AML-193 (cell line): ENCODE measurements at regions not wholly inside any gene's neighbourhood (a gene's known extent, or its start where the extent isn't known, plus 50 kb on each side); places are given as distances from the start of the nearest gene placed in this dataset.

Experiments
- DNase-seq, 2 experiments: peaks; one replicate each; lab custom pipeline; 2025; lab: John Stamatoyannopoulos, UW

GRCh38 chr11:103530257-103530656, 421.0 kb downstream of the DYNC2H1 start:
- DNase-seq = no peak

DNA sequence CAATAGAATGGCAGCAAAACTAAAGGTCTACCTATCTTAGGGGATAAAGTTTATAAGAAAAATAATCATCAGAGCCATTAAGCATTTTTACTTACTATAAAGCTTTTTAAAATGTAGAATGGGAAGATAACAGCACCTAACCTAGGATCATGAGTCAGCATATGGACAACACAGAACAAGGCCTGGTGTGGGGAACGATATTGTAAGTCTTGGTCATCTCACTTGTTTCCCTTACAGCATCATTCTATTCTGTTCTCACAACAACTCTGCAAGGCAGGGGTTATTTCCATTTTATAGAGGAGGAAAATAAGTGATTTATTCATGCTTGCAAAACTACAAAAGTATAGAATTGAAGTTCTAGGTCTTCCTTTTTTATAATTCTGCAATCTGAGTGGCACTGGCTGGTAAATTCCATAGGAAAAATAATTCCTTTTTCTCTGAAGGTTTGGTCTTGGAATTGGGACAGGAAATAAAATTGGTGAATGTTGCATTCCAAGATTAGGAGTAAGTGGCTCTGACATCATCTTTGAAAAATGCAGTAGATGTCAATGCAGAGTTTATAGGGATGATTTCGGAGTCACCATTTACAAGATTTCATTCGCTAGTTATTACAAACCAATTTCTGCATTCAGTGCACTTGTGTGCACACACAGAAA, 423.0 kb downstream of the DYNC2H1 start:
- no peak for DNase-seq

- DNase-seq = no peak
Observed at GRCh38 chr11:103534191-103534590, 425.0 kb downstream of the DYNC2H1 start.

- no peak for DNase-seq
Observed at GRCh38 chr11:103534959-103535358, 425.7 kb downstream of the DYNC2H1 start.

DNA sequence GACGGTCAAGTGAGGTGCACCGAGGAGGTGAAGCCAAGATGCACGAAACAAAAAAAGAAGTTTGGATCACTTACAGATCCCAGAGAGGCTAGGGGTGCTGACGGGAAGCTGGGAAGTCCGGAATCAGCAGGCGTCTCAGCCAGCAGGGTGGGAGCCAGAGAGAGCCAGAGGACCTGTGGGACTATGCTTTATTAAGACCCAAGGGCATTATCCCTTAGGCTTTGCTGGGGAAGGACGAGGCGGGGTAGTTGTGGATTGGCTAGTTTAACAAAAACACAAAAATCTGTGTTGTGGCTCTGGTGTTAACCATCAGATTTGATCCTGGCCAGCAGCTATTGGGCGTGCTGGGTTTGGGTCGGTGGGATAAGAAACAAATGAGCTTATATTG, 427.1 kb downstream of the DYNC2H1 start:
- no peak for DNase-seq

- DNase-seq = peak in 1 of 2 experiments; percentile 44
Observed at GRCh38 chr11:103537904-103538502, 428.8 kb downstream of the DYNC2H1 start.

DNA sequence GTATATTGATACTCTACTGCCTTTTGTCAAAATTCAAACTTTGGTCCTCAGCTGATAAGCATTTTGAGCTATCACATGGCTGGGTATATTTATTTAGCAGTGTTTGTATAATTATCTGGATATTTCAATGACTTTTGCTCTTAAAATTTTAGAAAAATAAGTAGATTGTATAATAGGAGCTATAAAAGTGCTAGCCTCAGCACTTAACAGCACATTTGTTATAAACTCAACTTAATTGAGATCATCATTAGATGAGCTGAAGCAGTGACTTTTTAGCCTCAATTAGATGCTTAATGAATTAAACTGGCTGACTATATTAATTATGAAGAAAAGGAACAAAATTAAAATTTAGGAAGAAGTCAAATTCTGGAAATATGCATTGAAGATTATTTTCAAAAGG, 429.9 kb downstream of the DYNC2H1 start:
- no peak for DNase-seq

DNA sequence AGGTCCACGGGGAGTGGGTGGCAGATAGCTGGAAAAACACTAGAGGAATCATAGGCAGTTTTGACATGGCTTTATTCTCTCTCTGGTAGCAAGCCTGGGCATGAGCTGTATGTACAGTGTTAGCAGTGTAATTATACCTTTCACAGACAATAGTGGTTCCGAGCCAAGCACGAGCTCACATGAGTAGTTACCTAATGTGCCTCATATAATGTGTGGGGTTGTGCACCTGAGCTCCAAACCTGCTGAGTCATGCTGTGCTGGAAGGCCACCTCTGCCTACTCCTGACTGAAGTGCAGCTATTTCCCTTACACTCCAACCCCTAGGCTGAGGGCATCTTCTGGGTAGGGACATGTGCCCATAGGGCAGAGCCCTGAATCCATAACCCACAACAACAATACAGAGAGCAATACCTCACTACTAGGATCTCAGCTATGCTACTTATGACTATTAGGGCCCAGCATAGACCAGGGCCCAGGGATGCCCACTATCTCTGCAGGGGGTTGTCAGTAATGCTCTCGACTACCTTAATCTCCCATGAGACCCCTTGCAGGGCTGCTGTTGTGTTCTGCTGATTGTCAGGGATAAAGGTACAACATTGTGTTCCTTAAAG, 432.1 kb downstream of the DYNC2H1 start:
- no peak for DNase-seq

- no peak for DNase-seq
Observed at GRCh38 chr11:103542851-103543250, 433.6 kb downstream of the DYNC2H1 start.

DNA sequence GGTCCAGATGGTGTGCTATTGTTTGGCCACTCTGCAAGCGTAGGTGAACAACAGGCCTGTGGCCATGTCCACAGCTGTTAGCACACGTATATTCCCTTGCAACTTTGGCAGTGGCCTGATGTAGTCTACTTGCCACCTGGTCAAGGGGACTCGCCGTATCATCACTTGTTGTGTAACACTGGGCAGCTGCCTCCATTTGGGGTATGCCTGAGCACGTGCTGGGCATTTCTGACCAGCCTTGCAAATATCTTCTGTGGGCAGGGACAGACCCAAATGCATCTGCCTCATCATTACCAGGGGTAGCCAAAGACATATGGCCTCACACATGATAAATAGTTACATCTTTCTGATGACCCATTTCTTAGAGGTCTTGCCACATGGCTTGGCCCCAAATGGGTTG, 434.2 kb downstream of the DYNC2H1 start:
- DNase-seq = no peak

DNA sequence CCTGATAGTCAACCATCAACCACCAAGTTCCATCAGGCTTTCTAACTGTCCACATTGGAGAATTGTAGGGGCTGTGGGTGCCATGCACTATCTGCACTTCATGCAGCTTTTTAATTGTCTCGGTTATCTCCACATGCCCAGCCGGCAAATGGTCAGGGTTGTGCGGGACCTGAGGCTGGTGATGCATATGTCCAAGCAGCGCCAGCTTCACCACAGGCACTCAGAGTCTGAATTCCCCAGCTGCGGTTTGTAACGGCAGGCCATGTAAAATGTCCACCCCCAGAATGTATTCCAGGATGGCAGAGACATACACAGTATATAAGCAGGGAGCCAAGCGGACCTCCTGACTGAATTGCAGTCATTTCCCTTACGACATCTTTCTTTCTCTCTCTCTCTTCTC, 435.6 kb downstream of the DYNC2H1 start:
- no peak for DNase-seq

GRCh38 chr11:103545551-103545950, 436.3 kb downstream of the DYNC2H1 start:
- DNase-seq = no peak

GRCh38 chr11:103546236-103546635, 437.0 kb downstream of the DYNC2H1 start:
- no peak for DNase-seq

DNA sequence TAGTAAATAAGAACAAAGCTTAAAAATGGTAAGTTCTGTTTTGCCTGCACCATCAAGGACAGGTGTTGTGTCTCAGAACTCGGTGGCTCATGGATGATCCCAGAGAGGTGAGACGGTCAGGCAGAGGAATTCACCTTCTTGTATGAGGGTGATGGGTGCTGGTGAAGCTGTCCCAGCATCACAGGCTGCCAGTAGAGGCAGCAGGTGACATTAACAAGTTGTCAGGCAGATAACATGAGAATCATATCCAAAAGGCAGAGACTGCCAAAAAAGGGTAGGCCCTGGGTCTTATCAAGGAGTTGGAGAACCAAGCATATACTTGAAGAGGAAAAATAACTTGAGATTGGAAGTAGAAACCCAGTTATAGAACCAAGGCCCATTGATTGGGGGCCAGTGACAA, 437.8 kb downstream of the DYNC2H1 start:
- no peak for DNase-seq

DNA sequence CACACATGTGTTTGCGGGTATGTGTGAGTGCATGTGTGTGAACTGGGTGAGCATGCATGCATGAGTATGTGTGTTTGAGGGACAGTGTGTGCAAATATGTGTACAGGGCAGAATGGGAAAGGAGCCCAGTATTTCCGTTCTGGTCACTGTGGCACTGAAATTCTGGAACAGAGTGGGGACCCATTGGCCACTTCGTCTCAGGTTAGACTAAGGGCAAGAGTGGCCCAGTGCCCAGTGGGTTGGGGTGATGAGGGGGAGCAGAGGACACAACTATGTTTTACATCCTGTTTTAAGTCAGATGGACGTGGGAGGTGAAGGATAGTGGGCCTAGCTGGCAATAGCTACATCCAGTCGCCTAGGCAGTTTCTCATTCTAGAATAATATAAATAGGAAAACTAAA, 438.5 kb downstream of the DYNC2H1 start:
- no peak for DNase-seq

DNA sequence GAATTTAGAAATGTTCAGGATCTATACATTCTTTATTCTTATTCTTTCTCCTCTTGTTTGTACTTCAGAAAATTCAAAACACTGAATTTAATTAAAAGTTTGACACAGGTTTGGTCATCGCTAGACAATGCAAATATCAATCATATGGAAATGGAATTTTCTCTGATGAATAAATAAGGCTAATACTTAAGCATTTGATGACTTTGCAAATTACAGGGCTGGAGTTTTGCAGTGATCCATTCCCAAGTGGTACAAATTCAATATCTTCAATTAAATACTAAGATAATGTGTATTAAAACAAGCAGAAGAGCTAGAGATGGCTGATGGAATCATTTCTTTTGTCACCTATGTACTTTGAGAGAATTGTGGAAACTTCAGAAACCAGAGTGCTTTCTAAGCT, 439.6 kb downstream of the DYNC2H1 start:
- no peak for DNase-seq

- DNase-seq = no peak
Observed at GRCh38 chr11:103550811-103551210, 441.6 kb downstream of the DYNC2H1 start.

DNA sequence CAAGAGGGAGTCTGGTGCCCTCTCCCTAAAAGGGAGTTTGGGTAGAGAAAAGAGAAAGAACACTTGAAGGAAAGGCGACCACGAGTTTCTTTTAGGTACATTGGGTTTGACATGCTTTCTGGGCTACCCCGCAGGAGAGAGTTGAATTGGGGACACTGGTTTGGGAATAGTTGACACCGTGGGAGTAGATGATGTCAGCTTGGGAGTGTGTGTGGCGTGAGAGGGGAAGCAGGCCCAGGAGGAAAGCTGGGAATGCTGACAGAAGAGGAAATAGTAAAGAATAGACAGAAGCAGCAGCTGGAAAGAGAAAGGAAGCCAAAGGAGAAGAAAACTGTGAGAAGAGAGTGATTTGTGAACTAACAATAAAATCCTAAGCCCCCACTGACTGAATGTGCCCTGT, 442.9 kb downstream of the DYNC2H1 start:
- DNase-seq = no peak

GRCh38 chr11:103556171-103556570, 446.9 kb downstream of the DYNC2H1 start:
- DNase-seq = no peak

DNA sequence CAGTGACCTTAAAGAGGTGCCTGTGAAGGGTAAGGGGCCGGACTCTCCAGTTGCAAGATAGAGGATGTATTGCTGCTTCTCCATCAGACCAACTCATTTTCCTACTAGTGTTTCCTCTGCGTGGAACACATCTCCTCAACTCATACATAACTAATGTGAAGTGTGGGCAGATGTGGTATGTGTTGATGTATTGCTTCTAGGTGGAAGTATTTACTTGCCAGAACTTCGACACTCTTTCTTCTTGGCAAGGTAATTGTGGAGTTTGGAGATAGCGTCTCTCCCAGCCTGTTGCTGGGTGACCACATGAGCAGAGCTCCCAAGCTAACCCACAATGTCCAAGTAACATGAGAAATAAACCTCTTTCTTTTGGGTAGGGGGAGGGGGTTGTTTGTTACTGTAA, 456.9 kb downstream of the DYNC2H1 start:
- DNase-seq = no peak

DNA sequence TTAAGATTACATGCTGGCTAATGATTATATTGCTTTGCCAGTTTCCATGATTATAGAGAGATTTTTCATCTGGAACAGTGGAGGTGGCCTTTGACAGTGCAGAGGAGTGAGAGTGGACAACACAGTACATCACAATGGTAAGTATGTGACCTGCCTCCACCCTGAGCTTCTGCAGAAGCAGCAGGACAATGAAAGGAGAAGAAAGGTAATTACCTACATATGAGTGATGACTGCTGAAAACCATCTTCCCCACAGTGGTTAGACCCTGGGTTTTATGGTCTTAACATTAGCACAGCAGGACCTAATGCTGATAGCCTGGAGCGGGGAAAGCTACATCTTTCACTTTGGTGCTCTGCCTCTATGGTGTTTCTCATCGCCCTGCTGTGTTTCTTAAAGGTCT, 454.7 kb upstream of the DDI1 start:
- no peak for DNase-seq

DNA sequence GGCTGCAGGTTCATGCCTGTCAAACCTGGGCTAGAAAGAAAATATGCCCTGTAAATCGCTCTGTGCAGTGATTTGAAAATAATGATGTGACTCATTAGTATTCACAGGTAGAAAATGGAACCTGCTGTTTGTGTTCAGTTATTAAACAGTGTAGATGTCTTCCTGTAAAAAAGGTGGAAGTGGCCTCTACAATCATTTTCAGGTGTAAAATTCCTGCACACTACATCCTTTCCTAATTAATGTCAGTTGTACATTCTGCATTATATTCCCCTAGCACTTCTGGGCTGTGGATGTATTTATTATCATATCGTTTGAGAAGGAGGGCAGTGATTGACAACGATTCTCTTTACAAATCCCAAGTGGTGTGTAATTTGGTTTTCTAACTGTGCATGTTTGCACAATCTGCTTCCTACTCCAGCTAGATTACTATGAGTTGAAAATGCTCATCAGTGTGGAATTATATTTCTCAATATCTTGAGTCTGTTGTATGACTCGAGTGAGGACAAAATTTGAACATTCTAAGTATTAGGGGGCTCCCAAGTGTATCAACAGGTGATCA, 454.0 kb upstream of the DDI1 start:
- DNase-seq = no peak

GRCh38 chr11:103584021-103584420, 452.4 kb upstream of the DDI1 start:
- no peak for DNase-seq
